GM10847 (cell line): ENCODE measurements at regions not wholly inside any gene's neighbourhood (a gene's known extent, or its start where the extent isn't known, plus 50 kb on each side); places are given as distances from the start of the nearest gene placed in this dataset.

Experiments
- POLR2A ChIP-seq: IDR thresholded peaks from 2 replicates; pipeline ENCODE4 v1.6.1; 2011; ENCODE audit not compliant: insufficient read length; ENCODE audit errors: extremely low read depth

GRCh38 chr13:50715402-50716146 is 127.9 kb downstream of the DLEU7 start:
- no peak for TF ChIP-seq POLR2A

- no peak for TF ChIP-seq POLR2A
These were observed 122.4 kb downstream of the DLEU7 start for GRCh38 chr13:50720861-50721671.

- no peak for TF ChIP-seq POLR2A
These were observed 121.9 kb downstream of the DLEU7 start for GRCh38 chr13:50721672-50721992.

GRCh38 chr13:50722440-50723125 is 120.9 kb downstream of the DLEU7 start:
- TF ChIP-seq POLR2A = no peak

GRCh38 chr13:50724438-50724837 is 119.1 kb downstream of the DLEU7 start:
- no peak for TF ChIP-seq POLR2A

GRCh38 chr13:50724913-50725312 is 118.6 kb downstream of the DLEU7 start:
- TF ChIP-seq POLR2A = no peak

GRCh38 chr13:50726164-50726563 is 117.3 kb downstream of the DLEU7 start:
- no peak for TF ChIP-seq POLR2A

GRCh38 chr13:50729177-50729576 is 114.3 kb downstream of the DLEU7 start:
- no peak for TF ChIP-seq POLR2A

- no peak for TF ChIP-seq POLR2A
These were observed 112.8 kb downstream of the DLEU7 start for GRCh38 chr13:50730496-50731351.

GRCh38 chr13:50731400-50731799 is 112.1 kb downstream of the DLEU7 start:
- no peak for TF ChIP-seq POLR2A

- TF ChIP-seq POLR2A = no peak
These were observed 110.8 kb downstream of the DLEU7 start for GRCh38 chr13:50732712-50733111.

- TF ChIP-seq POLR2A = no peak
These were observed 110.1 kb downstream of the DLEU7 start for GRCh38 chr13:50733392-50733791.

GRCh38 chr13:50735071-50735470 is 108.4 kb downstream of the DLEU7 start:
- TF ChIP-seq POLR2A = no peak

- no peak for TF ChIP-seq POLR2A
These were observed 103.3 kb downstream of the DLEU7 start for GRCh38 chr13:50740052-50740741.

- TF ChIP-seq POLR2A = no peak
These were observed 101.1 kb downstream of the DLEU7 start for GRCh38 chr13:50742353-50742752.

- no peak for TF ChIP-seq POLR2A
These were observed 100.5 kb downstream of the DLEU7 start for GRCh38 chr13:50742968-50743367.
